A172 (cell line): ENCODE measurements at regions not wholly inside any gene's neighbourhood (a gene's known extent, or its start where the extent isn't known, plus 50 kb on each side); places are given as distances from the start of the nearest gene placed in this dataset.

Experiments
- DNase-seq: peaks from one replicate; pipeline ENCODE4 v3.0.0-alpha.2; 2015; ENCODE audit warnings: low spot score

GRCh38 chrX:23228454-23228853, 106.2 kb upstream of the PTCHD1 start:
- no peak for DNase-seq

- DNase-seq: no peak
Measured at GRCh38 chrX:23228950-23229448, 105.7 kb upstream of the PTCHD1 start.

- no peak for DNase-seq
Measured at GRCh38 chrX:23235051-23235450, 99.6 kb upstream of the PTCHD1 start.

- DNase-seq: peak; percentile 78
Measured at GRCh38 chrX:23246001-23246400, 88.6 kb upstream of the PTCHD1 start.

GRCh38 chrX:23248187-23248586, 86.5 kb upstream of the PTCHD1 start:
- no peak for DNase-seq

- no peak for DNase-seq
Measured at GRCh38 chrX:23251043-23251442, 83.6 kb upstream of the PTCHD1 start.

- DNase-seq: no peak
Measured at GRCh38 chrX:23263892-23264291, 70.8 kb upstream of the PTCHD1 start.

- DNase-seq: no peak
Measured at GRCh38 chrX:23269923-23270322, 64.7 kb upstream of the PTCHD1 start.

GRCh38 chrX:23271026-23271425, 63.6 kb upstream of the PTCHD1 start:
- DNase-seq: no peak

- DNase-seq: no peak
Measured at GRCh38 chrX:23276475-23276874, 58.2 kb upstream of the PTCHD1 start.
